ENCODE measurements at regions not wholly inside any gene's neighbourhood (a gene's known extent, or its start where the extent isn't known, plus 50 kb on each side); places are given as distances from the start of the nearest gene placed in this dataset.

- H3K27me3 ChIP-seq, result no peaks in the 10 kb centered on the region
- intact Hi-C loops (cut with DNase I; ENCODE audit: low total_unique reads), result no loop called here
- no peaks in the 10 kb centered on the region for H3K9me3 ChIP-seq
- no peaks in the 10 kb centered on the region for H3K36me3 ChIP-seq
- H3K4me1 ChIP-seq, result peaks cover 0 to 7% of the 10 kb centered on the region in 2 donors
- no peak for ATAC-seq
- in situ Hi-C loops (cut with MboI; ENCODE audit: low sequenced_read_pairs in 4 of 4), result no loop called here
- no peak overlapping the region for H3K4me3 ChIP-seq
- DNase-seq, result no peak
- TF ChIP-seq, protein P1, sequence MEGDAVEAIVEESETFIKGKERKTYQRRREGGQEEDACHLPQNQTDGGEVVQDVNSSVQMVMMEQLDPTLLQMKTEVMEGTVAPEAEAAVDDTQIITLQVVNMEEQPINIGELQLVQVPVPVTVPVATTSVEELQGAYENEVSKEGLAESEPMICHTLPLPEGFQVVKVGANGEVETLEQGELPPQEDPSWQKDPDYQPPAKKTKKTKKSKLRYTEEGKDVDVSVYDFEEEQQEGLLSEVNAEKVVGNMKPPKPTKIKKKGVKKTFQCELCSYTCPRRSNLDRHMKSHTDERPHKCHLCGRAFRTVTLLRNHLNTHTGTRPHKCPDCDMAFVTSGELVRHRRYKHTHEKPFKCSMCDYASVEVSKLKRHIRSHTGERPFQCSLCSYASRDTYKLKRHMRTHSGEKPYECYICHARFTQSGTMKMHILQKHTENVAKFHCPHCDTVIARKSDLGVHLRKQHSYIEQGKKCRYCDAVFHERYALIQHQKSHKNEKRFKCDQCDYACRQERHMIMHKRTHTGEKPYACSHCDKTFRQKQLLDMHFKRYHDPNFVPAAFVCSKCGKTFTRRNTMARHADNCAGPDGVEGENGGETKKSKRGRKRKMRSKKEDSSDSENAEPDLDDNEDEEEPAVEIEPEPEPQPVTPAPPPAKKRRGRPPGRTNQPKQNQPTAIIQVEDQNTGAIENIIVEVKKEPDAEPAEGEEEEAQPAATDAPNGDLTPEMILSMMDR (IDR thresholded peaks at IDR 0.05 in 4 of 5, conservative IDR thresholded peaks at IDR 0.05 in 1 of 5), result no peak
- no peak for TF ChIP-seq POLR2A (IDR thresholded peaks at IDR 0.05)
- peak overlapping the region in 2 of 4 donors; percentile 3 to 9 for H3K27ac ChIP-seq
Measured at GRCh38 chr18:43933177-43933576, 655.9 kb upstream of the SYT4 start.

DNA sequence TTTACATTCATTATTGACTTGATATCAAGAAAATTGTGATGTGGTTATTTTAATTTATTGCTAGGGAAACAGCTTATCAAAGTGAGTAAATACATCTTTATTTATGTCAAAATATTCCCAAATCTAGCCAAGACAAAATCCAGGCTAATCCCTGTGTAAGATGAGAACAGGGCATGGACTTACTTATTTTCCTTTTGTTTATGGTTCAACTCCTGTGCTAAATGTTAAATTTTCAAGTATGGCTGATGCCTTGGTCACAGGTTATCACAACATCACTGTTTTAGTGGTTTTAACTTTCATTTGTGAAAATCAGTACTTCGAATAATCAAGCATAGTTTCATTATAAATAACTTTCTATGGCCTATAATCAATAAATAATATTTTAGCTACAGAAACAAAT lies 657.0 kb upstream of the SYT4 start:
- intact Hi-C loops (cut with DNase I; ENCODE audit: low total_unique reads), result no loop called here
- Histone ChIP-seq H3K4me3 (no peak overlapping the region), H3K9me3 (no peaks in the 10 kb centered on the region), H3K36me3 (no peaks in the 10 kb centered on the region), H3K27me3 (no peaks in the 10 kb centered on the region), H3K4me1 (peaks cover 0 to 7% of the 10 kb centered on the region in 2 donors), H3K27ac (peak overlapping the region; percentile 9 to 39 (median 30))
- ATAC-seq (no peak), DNase-seq (no peak)
- TF ChIP-seq POLR2A (IDR thresholded peaks at IDR 0.05), result no peak
- TF ChIP-seq, protein P1 (IDR thresholded peaks at IDR 0.05 in 4 of 5, conservative IDR thresholded peaks at IDR 0.05 in 1 of 5), result no peak
- in situ Hi-C loops (cut with MboI; ENCODE audit: low sequenced_read_pairs in 4 of 4), result no loop called here

GRCh38 chr18:43934781-43935471 lies 657.6 kb upstream of the SYT4 start:
- Histone ChIP-seq H3K36me3 (no peaks in the 10 kb centered on the region), H3K9me3 (no peaks in the 10 kb centered on the region), H3K27ac (peak overlapping the region; percentile 9 to 39 (median 30)), H3K4me3 (no peak overlapping the region), H3K4me1 (peaks cover 0 to 7% of the 10 kb centered on the region in 2 donors), H3K27me3 (no peaks in the 10 kb centered on the region)
- in situ Hi-C loops (cut with MboI; ENCODE audit: low sequenced_read_pairs in 4 of 4) (no loop called here), intact Hi-C loops (cut with DNase I; ENCODE audit: low total_unique reads) (no loop called here)
- TF ChIP-seq, protein P1 (IDR thresholded peaks at IDR 0.05 in 4 of 5, conservative IDR thresholded peaks at IDR 0.05 in 1 of 5), result no peak
- ATAC-seq (peak; percentile 27 to 75), DNase-seq (no peak)

DNA sequence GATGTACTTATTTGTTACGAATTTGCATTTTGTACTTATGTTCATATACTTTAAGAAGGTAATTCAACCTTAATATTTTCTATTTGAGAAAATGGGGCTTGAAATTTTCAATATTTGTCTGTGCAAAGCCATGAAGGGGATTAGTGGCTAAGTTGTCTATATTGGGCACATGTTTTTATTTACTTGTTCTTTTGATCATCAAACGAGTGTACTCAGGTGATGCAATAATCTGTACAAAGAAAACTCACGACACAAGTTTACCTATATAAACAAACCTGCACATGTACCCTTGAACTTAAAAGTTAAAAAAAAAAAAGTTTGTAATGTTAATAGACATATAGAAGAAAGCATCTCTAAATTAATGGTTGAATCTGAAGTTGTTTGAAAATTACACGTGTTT lies 658.9 kb upstream of the SYT4 start:
- Histone ChIP-seq H3K4me3 (no peak overlapping the region), H3K9me3 (no peaks in the 10 kb centered on the region), H3K36me3 (no peaks in the 10 kb centered on the region), H3K4me1 (peaks cover 0 to 7% of the 10 kb centered on the region in 2 donors), H3K27me3 (no peaks in the 10 kb centered on the region), H3K27ac (no peak overlapping the region)
- intact Hi-C loops (cut with DNase I; ENCODE audit: low total_unique reads), result no loop called here
- ATAC-seq, result no peak
- TF ChIP-seq, protein P1 (IDR thresholded peaks at IDR 0.05 in 4 of 5, conservative IDR thresholded peaks at IDR 0.05 in 1 of 5), result no peak
- no peak for TF ChIP-seq POLR2A (IDR thresholded peaks at IDR 0.05)
- in situ Hi-C loops (cut with MboI; ENCODE audit: low sequenced_read_pairs in 4 of 4), result no loop called here
- no peak for DNase-seq

GRCh38 chr18:43949291-43949690 lies 672.0 kb upstream of the SYT4 start:
- Histone ChIP-seq H3K4me3 (no peak overlapping the region), H3K27me3 (no peaks in the 10 kb centered on the region), H3K36me3 (no peaks in the 10 kb centered on the region), H3K9me3 (no peaks in the 10 kb centered on the region), H3K27ac (peak overlapping the region in 1 of 4 donors; percentile 4), H3K4me1 (peaks cover 12% of the 10 kb centered on the region in 2 donors)
- ATAC-seq, result peak in 1 of 2 donors; percentile 50
- no peak for DNase-seq
- TF ChIP-seq, protein P1 (IDR thresholded peaks at IDR 0.05 in 4 of 5, conservative IDR thresholded peaks at IDR 0.05 in 1 of 5), result no peak
- no peak for TF ChIP-seq POLR2A (IDR thresholded peaks at IDR 0.05)
- in situ Hi-C loops (cut with MboI; ENCODE audit: low sequenced_read_pairs in 4 of 4) (no loop called here), intact Hi-C loops (cut with DNase I; ENCODE audit: low total_unique reads) (no loop called here)
